HG03095 (cell line): ENCODE measurements at regions not wholly inside any gene's neighbourhood (a gene's known extent, or its start where the extent isn't known, plus 50 kb on each side); places are given as distances from the start of the nearest gene placed in this dataset.
"Not testable (repeated sequence)": the region's sequence is repeated elsewhere in the genome, so short reads cannot be mapped to it uniquely, and the experiment has no call there.

ENCODE experiments used
- ATAC-seq: cut with Tn5 transposase; IDR thresholded peaks from one replicate; pipeline ENCODE4 v1.9.1; 2021; ENCODE audit warnings: moderate library complexity; ENCODE audit not compliant: unreplicated experiment

DNA sequence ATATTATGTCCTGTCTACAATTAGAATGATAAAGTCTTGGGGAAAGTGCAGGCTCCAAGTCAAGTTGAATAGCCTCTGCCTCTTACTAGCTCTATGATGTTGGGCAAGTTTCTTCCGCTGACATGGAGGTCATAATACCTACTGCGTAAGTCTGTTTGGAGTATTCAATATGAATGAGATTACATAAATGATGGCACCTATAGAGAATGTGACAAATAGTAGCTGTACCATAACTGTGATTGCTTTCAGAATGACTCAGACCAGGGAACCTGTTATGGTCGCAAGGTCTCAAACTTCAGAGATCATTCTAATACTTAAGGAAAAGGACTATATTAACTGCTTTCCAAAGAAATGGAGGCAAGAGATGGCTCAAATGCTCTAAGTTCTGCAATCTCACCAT, 94.0 kb upstream of the ABCA1 start:
- ATAC-seq = no peak

DNA sequence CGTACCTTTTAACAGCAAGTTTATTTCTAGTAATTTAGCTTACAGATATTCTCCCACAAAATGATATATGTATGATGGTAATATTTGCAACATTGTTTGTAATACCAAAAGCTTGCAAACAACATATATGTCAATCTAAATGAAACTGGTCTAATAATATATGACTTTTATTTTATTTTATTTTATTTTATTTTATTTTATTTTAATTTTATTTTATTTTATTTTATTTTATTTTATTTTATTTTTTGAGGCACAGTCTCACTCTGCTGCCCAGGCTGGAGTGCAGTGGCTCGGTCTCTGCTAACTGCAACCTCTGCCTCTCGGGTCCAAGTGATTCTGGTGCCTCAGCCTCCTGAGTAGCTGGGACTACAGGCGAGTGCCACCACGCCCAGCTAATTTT, 94.6 kb upstream of the ABCA1 start:
- ATAC-seq = not testable (repeated sequence)

DNA sequence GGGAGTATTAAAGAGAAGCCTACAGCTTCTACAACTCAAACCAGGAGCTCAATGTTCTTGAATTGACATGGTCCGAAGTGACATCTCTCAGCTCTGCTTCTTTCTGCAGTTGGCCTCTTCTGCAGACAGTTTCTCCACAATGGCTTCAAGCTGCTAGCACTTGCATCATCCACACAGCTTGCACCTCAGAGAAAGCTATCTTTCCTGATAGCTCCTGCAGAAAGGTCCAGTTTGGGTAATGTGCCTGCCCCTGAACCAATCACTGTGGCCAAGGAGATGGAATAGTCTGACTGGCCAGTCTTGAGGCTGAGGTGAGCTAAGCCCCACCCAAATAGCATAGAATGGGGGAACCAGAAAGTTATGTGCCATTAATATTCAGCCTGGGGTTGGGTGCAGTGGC, 95.8 kb upstream of the ABCA1 start:
- no peak for ATAC-seq

- ATAC-seq = no peak
These were observed 96.6 kb upstream of the ABCA1 start for GRCh38 chr9:105024529-105024928.

- ATAC-seq = no peak
These were observed 98.5 kb upstream of the ABCA1 start for GRCh38 chr9:105026451-105026850.

GRCh38 chr9:105027084-105027483, 99.1 kb upstream of the ABCA1 start:
- no peak for ATAC-seq

- ATAC-seq = no peak
These were observed 102.3 kb upstream of the ABCA1 start for GRCh38 chr9:105030285-105030684.

GRCh38 chr9:105037139-105037538, 109.2 kb upstream of the ABCA1 start:
- ATAC-seq = no peak

GRCh38 chr9:105038051-105038450, 110.1 kb upstream of the ABCA1 start:
- ATAC-seq = no peak

GRCh38 chr9:105039175-105039799, 111.3 kb upstream of the ABCA1 start:
- ATAC-seq = no peak

- no peak for ATAC-seq
These were observed 115.5 kb upstream of the ABCA1 start for GRCh38 chr9:105043370-105043936.

DNA sequence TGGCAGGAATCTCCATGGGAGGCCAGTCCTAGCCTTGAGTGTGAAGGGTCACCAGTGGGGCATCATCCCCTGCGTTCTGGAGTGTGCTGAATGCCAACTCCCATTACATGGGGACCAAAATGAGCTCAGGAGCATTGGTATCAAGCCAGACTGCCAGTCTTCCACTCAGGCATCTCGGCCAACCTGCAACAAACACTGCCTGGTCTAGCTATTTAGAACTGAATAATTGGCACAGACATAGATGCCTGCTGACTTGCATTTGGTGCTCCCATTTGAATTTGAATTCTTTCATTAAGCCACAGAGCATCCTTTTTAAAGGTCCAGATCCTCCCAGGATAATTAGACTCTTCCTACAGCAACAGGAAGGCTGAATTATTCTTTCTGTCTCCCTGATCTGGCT, 116.6 kb upstream of the ABCA1 start:
- ATAC-seq = no peak

DNA sequence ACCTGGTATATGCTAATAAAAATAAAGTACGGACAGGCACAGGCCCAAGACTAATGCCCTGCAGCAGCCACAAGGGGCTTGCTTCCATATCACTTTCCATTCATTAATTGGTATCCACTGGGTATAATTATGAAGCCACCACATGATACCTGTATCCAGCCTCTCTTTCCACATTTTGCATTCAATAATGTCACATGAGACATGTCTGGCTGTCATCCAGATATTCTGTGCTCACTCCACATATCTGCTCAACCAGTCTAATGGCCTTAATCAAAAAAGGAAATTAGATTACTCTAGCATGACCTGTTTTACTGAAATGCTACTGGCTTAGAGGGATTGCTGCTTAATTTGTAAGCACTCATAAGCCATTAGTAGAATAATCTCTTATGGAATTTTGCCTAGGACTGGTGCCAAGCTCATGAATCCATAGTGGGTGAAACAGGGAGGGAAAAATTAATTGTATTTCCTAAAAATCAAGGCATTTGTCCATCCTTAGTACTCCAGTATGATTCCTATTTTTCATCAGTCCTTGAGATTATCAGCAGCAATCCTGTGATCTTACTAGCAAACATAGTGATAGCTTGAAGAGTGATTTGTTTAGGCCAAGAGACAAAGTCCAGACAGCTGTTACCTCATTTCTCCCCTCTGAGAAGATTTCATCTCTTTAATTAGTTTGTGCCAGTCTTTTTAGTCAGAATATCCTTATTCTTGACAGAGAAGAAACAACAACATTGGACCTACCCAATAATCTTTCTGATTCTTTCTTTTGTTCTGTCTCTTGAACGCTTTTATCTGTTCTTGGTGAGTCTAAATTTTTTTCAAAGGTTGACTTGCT, 119.2 kb upstream of the ABCA1 start:
- no peak for ATAC-seq

- ATAC-seq = no peak
These were observed 119.7 kb upstream of the ABCA1 start for GRCh38 chr9:105047742-105048041.

DNA sequence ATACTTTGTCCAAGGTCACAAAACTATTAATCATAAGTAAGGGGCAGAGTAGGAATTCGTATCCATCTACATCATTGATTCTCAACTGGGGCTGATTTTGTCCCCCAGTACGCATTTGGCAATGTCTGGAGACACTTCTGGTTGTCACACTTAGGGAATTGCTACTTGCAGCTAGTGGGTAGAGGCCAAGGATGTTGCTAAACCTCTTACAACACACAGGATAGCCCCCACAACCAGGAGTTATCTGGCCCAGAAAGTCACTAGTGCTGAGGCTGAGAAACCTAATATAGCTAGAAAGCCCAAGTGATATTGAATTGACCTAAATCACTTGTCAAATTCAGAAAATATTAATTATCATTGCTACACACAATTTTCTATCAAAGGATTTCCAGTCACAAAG, 120.4 kb upstream of the ABCA1 start:
- no peak for ATAC-seq

- no peak for ATAC-seq
These were observed 122.3 kb upstream of the ABCA1 start for GRCh38 chr9:105050296-105050695.

DNA sequence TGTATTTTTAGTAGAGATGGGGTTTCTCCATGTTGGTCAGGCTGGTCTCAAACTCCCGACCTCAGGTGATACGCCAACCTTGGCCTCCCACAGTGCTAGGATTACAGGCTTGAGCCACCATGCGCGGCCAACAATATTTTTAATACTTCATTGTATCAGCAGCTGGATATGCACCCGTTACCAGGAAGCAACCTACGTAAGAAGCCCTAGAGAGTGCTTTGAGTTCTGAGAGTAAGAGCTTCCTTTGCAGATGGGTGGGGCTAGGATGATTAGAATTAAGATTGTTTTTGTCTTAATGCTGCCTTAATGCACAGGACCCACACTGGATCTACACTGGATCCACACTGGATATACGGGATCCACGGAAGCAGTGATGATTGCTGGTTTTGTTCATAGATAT, 123.9 kb upstream of the ABCA1 start:
- no peak for ATAC-seq

- ATAC-seq = no peak
These were observed 124.4 kb upstream of the ABCA1 start for GRCh38 chr9:105052346-105052745.

DNA sequence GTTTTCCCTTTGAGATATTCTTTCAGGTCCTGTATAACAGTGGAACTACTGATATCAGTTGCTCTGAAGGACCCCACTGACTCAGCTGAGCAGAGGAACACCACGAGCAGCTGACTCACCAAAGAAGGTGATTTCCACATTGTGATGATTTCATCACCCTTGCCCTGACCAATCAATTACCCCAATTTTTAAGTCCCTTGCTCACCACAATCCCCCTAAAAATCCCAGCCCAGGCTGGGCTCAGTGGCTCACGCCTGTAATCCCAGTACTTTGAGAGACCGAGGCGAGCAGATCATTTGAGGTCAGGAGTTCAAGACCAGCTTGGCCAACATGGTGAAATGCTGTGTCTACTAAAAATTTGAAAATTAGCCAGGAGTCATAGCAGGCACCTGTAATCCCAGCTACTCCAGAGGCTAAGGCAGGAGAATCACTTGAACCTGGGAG, 125.3 kb upstream of the ABCA1 start:
- ATAC-seq = no peak

DNA sequence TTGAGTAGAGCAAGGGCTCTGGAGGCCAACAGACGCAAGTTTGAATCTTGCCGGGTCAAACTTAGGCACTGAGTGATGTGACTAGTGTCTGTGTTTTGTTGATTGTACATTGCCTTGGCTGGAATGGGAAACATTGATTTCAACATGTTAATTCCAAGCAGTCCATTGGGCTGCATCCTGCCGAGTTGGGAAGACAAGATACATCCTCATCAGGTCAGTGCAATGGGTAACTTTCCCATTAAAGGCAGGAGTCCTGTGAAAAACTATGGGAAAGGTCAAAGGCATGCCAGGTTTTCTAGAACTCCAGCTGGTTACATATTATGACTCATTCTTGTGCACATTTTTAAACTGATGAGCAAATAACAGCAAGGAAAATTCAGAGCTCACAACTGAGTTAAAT, 126.5 kb upstream of the ABCA1 start:
- ATAC-seq = no peak

- ATAC-seq = no peak
These were observed 128.0 kb upstream of the ABCA1 start for GRCh38 chr9:105055917-105056316.

DNA sequence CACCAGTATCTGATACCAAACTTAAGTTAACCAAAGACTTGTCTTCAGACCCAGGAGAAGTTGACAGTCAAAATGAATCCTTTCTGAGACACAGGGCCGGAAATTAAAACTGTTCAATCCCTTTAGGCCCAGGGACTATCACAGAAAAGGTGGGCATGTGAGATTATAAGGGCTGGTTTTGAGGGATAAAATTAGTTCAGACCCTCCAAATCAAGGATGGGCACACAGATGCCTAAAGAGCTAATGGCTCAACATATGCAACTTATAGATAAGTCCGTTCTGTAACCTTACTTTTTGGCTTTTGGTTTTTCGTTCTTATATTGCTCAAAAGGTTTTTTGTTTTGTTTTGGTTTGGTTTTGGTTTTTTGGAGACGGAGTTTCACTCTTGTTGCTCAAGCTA, 129.6 kb upstream of the ABCA1 start:
- ATAC-seq = no peak
